ENCODE measurements at regions not wholly inside any gene's neighbourhood (a gene's known extent, or its start where the extent isn't known, plus 50 kb on each side); places are given as distances from the start of the nearest gene placed in this dataset.

GRCh38 chrY:15162211-15162610 lies 637.9 kb downstream of the NLGN4Y start:
- DNase-seq (ENCODE audit: low spot score) = no peak
- no peak for ATAC-seq

GRCh38 chrY:15179890-15180289 lies 655.6 kb downstream of the NLGN4Y start:
- no peak for ATAC-seq
- DNase-seq (ENCODE audit: low spot score) = no peak

GRCh38 chrY:15229056-15229455 lies 704.7 kb downstream of the NLGN4Y start:
- DNase-seq (ENCODE audit: low spot score) (no peak), ATAC-seq (no peak)

- ATAC-seq (no peak), DNase-seq (ENCODE audit: low spot score) (no peak)
These were observed 715.3 kb downstream of the NLGN4Y start for GRCh38 chrY:15239596-15240132.

GRCh38 chrY:15259286-15259685 lies 735.0 kb downstream of the NLGN4Y start:
- no peak for DNase-seq (ENCODE audit: low spot score)

GRCh38 chrY:15286572-15286971 lies 762.2 kb downstream of the NLGN4Y start:
- DNase-seq (ENCODE audit: low spot score) = no peak
- ATAC-seq = no peak

More at GRCh38 chrY:15259286-15259685, 735.0 kb downstream of the NLGN4Y start:
- ATAC-seq = no peak

- DNase-seq (ENCODE audit: low spot score) (no peak), ATAC-seq (no peak)
These were observed 765.5 kb downstream of the NLGN4Y start for GRCh38 chrY:15289821-15290220.

GRCh38 chrY:15292881-15293280 lies 768.6 kb downstream of the NLGN4Y start:
- ATAC-seq (no peak), DNase-seq (ENCODE audit: low spot score) (no peak)

GRCh38 chrY:15301879-15302278 lies 777.5 kb downstream of the NLGN4Y start:
- no peak for DNase-seq (ENCODE audit: low spot score)
- ATAC-seq = no peak

- DNase-seq (ENCODE audit: low spot score) (no peak), ATAC-seq (no peak)
These were observed 787.8 kb downstream of the NLGN4Y start for GRCh38 chrY:15312166-15312565.

GRCh38 chrY:15324189-15324588 lies 799.9 kb downstream of the NLGN4Y start:
- ATAC-seq (no peak), DNase-seq (ENCODE audit: low spot score) (no peak)

GRCh38 chrY:15325201-15325600 lies 800.9 kb downstream of the NLGN4Y start:
- DNase-seq (ENCODE audit: low spot score) (no peak), ATAC-seq (no peak)

GRCh38 chrY:15326673-15327072 lies 802.3 kb downstream of the NLGN4Y start:
- DNase-seq (ENCODE audit: low spot score) = no peak
- ATAC-seq = no peak

- ATAC-seq (no peak), DNase-seq (ENCODE audit: low spot score) (no peak)
These were observed 804.5 kb downstream of the NLGN4Y start for GRCh38 chrY:15328848-15329247.

- DNase-seq (ENCODE audit: low spot score) = no peak
- ATAC-seq = no peak
These were observed 819.2 kb downstream of the NLGN4Y start for GRCh38 chrY:15343522-15343921.

- ATAC-seq = no peak
- DNase-seq (ENCODE audit: low spot score) = no peak
These were observed 821.3 kb downstream of the NLGN4Y start for GRCh38 chrY:15345471-15346155.

- ATAC-seq (no peak), DNase-seq (ENCODE audit: low spot score) (no peak)
These were observed 825.0 kb downstream of the NLGN4Y start for GRCh38 chrY:15349351-15349750.

GRCh38 chrY:15355321-15355720 lies 831.0 kb downstream of the NLGN4Y start:
- no peak for ATAC-seq
- DNase-seq (ENCODE audit: low spot score) = no peak

GRCh38 chrY:15360471-15360870 lies 836.1 kb downstream of the NLGN4Y start:
- no peak for DNase-seq (ENCODE audit: low spot score)
- ATAC-seq = no peak

- peak; percentile 70 for DNase-seq (ENCODE audit: low spot score)
- ATAC-seq = peak; percentile 100
These were observed 840.7 kb downstream of the NLGN4Y start for GRCh38 chrY:15364996-15365395.

GRCh38 chrY:15368786-15369185 lies 844.5 kb downstream of the NLGN4Y start:
- ATAC-seq = no peak
- DNase-seq (ENCODE audit: low spot score) = no peak

- ATAC-seq = no peak
- no peak for DNase-seq (ENCODE audit: low spot score)
These were observed 860.8 kb downstream of the NLGN4Y start for GRCh38 chrY:15385178-15385577.
